B cell (primary cell): ENCODE measurements at regions not wholly inside any gene's neighbourhood (a gene's known extent, or its start where the extent isn't known, plus 50 kb on each side); places are given as distances from the start of the nearest gene placed in this dataset.

Source experiments
- ATAC-seq: fragments of 200-7000 bp; cut with Tn5 transposase; one replicate; pipeline ENCODE4 v1.10.0; 2021; ENCODE audit warnings: low read depth, mild to moderate bottlenecking, moderate number of reproducible peaks, moderate library complexity
- CTCF ChIA-PET: fragments of 350-600 bp; sonication (Branson Sonifier 250); formaldehyde crosslinking; loops from one replicate; lab custom pipeline; 2021; ENCODE audit warnings: antibody characterized with exemption, inconsistent platforms; lab: Charles Lee
- POLR2A ChIA-PET: fragments of 350-600 bp; sonication (Branson Sonifier 250); formaldehyde crosslinking; loops from one replicate; lab custom pipeline; 2021; ENCODE audit warnings: antibody characterized with exemption; lab: Charles Lee
- DNase-seq: peaks from one replicate; pipeline ENCODE4 v3.0.0; 2013
- H2AFZ ChIP-seq: 2 replicates; pipeline ENCODE4 v1.6.1; 2012; ENCODE audit warnings: mild to moderate bottlenecking, low read depth, low read length; ENCODE audit not compliant: insufficient read depth, poor library complexity, severe bottlenecking
- H3K27ac ChIP-seq, 2 donors: 1 replicate in 1 of 2; 2 replicates in 1 of 2; pipeline ENCODE4 v1.5.1; 2012 to 2013; ENCODE audit warnings: low read length in 2 of 2, mild to moderate bottlenecking in 2 of 2, moderate library complexity in 1 of 2
- H3K27me3 ChIP-seq, 4 experiments: fragments of 200-600 bp in 1 of 4; sonication (generic) in 1 of 4; replicated peaks in 1 of 4; 1 replicate in 2 of 4; 2 replicates in 2 of 4; pipeline versions ENCODE4 v1.6.1 to v1.7.0; 2013 to 2016; ENCODE audit warnings: low read length in 3 of 4, mild to moderate bottlenecking in 2 of 4, mixed read lengths in 1 of 4, moderate library complexity in 1 of 4; ENCODE audit not compliant: insufficient read depth in 4 of 4, control insufficient read depth in 3 of 4; ENCODE audit errors: control extremely low read depth in 1 of 4
- H3K36me3 ChIP-seq, 2 experiments: replicated peaks in 1 of 2; 1 replicate in 1 of 2; 2 replicates in 1 of 2; pipeline versions ENCODE4 v1.6.1 to v1.7.1; 2013; ENCODE audit warnings: low read length in 1 of 2; ENCODE audit not compliant: insufficient read depth in 2 of 2, control insufficient read depth in 1 of 2; ENCODE audit errors: control extremely low read depth in 1 of 2, extremely low read depth in 1 of 2
- H3K4me1 ChIP-seq, 2 donors: fragments of 200-600 bp in 1 of 2; sonication (generic) in 1 of 2; 1 replicate in 1 of 2; 2 replicates in 1 of 2; pipeline versions ENCODE4 v1.5.1 to v1.6.1; 2013 to 2017; ENCODE audit warnings: low read length in 2 of 2; ENCODE audit not compliant: control insufficient read depth in 2 of 2, insufficient read depth in 2 of 2
- H3K4me2 ChIP-seq: replicated peaks from 2 replicates; pipeline ENCODE3; 2012; ENCODE audit warnings: mild to moderate bottlenecking, low read depth, low read length; ENCODE audit not compliant: poor library complexity, severe bottlenecking
- H3K4me3 ChIP-seq, 5 experiments: fragments of 200-600 bp in 1 of 5; sonication (generic) in 1 of 5; 1 replicate in 3 of 5; 2 replicates in 2 of 5; pipeline versions ENCODE4 v1.5.1 to v1.7.0; 2011 to 2016; ENCODE audit warnings: low read length in 4 of 5, mild to moderate bottlenecking in 4 of 5, low read depth in 2 of 5, control low read depth in 1 of 5, moderate library complexity in 1 of 5; ENCODE audit not compliant: insufficient read depth in 1 of 5; ENCODE audit errors: control extremely low read depth in 1 of 5, extremely low read depth in 1 of 5
- H3K79me2 ChIP-seq: fragments of 200-600 bp; sonication (generic); one replicate; pipeline ENCODE4 v1.6.0; 2016; ENCODE audit warnings: low read length; ENCODE audit not compliant: control insufficient read depth, insufficient read depth
- H3K9ac ChIP-seq: fragments of 200-600 bp; sonication (generic); 2 replicates; pipeline ENCODE4 v1.6.1; 2017; ENCODE audit warnings: mild to moderate bottlenecking, low read length, moderate library complexity
- H3K9me3 ChIP-seq, 3 donors: one replicate each; pipeline versions ENCODE4 v1.6.1 to v1.7.1; 2013; ENCODE audit warnings: low read length in 2 of 3; ENCODE audit not compliant: control insufficient read depth in 2 of 3, insufficient read depth in 1 of 3; ENCODE audit errors: control extremely low read depth in 1 of 3
- H4K20me1 ChIP-seq: 2 replicates; pipeline ENCODE4 v1.6.0; 2012; ENCODE audit warnings: mild to moderate bottlenecking, low read length; ENCODE audit not compliant: insufficient read depth, control insufficient read depth, poor library complexity, severe bottlenecking
- H3K27ac Mint-ChIP-seq: one replicate; pipeline ENCODE4 v1.8.0; 2021; ENCODE audit warnings: mixed read lengths
- H3K27me3 Mint-ChIP-seq: one replicate; pipeline ENCODE4 v1.8.0; 2021; ENCODE audit warnings: mixed read lengths
- H3K4me1 Mint-ChIP-seq: one replicate; pipeline ENCODE4 v1.8.0; 2021; ENCODE audit warnings: mixed read lengths
- H3K4me3 Mint-ChIP-seq: one replicate; pipeline ENCODE4 v1.8.0; 2021; ENCODE audit warnings: mixed read lengths
- H3K9me3 Mint-ChIP-seq: one replicate; pipeline ENCODE4 v1.8.0; 2022; ENCODE audit warnings: mixed read lengths; ENCODE audit not compliant: insufficient read depth
- CTCF ChIP-seq: fragments of 200-600 bp; IDR thresholded peaks from one replicate; pipeline ENCODE4 v1.8.0; 2022; ENCODE audit warnings: antibody characterized with exemption, mild to moderate bottlenecking
- EZH2 ChIP-seq: IDR thresholded peaks from 2 replicates; pipeline ENCODE4 v1.6.1; 2012; ENCODE audit warnings: borderline replicate concordance, low read depth, mild to moderate bottlenecking, moderate library complexity, low read length; ENCODE audit not compliant: insufficient read depth, poor library complexity, severe bottlenecking
- WGBS: methylation state at CpG from one replicate; pipeline ENCODE4 v1.1.5; 2013; ENCODE audit warnings: missing lambda C conversion rate; ENCODE audit not compliant: insufficient coverage; 5-methylcytosine and 5-hydroxymethylcytosine counted together
- intact Hi-C: fragments of 100-400 bp; cut with micrococcal nuclease; formaldehyde crosslinking; loops from one replicate; pipeline ENCODE4 v1.10.0; 2022

GRCh38 chr10:29069941-29070340 lies 218.9 kb upstream of the LYZL1 start:
- H3K4me1 ChIP-seq, result no peaks in the 10 kb centered on the region
- DNase-seq (no peak), ATAC-seq (no peak)
- no peak overlapping the region for H3K4me3 Mint-ChIP-seq
- H3K4me3 ChIP-seq, result no peak overlapping the region
- H2AFZ ChIP-seq, result no peak overlapping the region
- ChIA-PET CTCF (no interaction called here), POLR2A (no interaction called here)
- H3K9me3 Mint-ChIP-seq, result no peaks in the 10 kb centered on the region
- no peaks in the 10 kb centered on the region for H3K27me3 Mint-ChIP-seq
- no peak for TF ChIP-seq EZH2
- no peak for TF ChIP-seq CTCF
- H3K27me3 ChIP-seq, result no peaks in the 10 kb centered on the region
- no peak overlapping the region for H3K9ac ChIP-seq
- H3K79me2 ChIP-seq, result no peaks in the 10 kb centered on the region
- 100% methylated on average over 1 of the region's 4 CpGs for WGBS
- no peaks in the 10 kb centered on the region for H3K9me3 ChIP-seq
- no peaks in the 10 kb centered on the region for H3K36me3 ChIP-seq
- no peaks in the 10 kb centered on the region for H4K20me1 ChIP-seq
- no peaks in the 10 kb centered on the region for H3K4me1 Mint-ChIP-seq
- intact Hi-C loops, result no loop called here
- H3K4me2 ChIP-seq, result no peak overlapping the region
- no peak overlapping the region for H3K27ac ChIP-seq
- no peak overlapping the region for H3K27ac Mint-ChIP-seq

GRCh38 chr10:29078919-29079318 lies 210.0 kb upstream of the LYZL1 start:
- H3K9me3 Mint-ChIP-seq, result no peaks in the 10 kb centered on the region

More at GRCh38 chr10:29078919-29079318, 210.0 kb upstream of the LYZL1 start:
- Histone ChIP-seq H3K9me3 (peaks cover 0 to 8% (median 0%) of the 10 kb centered on the region in 3 donors), H3K79me2 (no peaks in the 10 kb centered on the region), H2AFZ (no peak overlapping the region), H3K4me1 (no peaks in the 10 kb centered on the region), H3K27me3 (no peaks in the 10 kb centered on the region), H3K27ac (no peak overlapping the region), H4K20me1 (no peaks in the 10 kb centered on the region), H3K4me2 (no peak overlapping the region), H3K9ac (no peak overlapping the region), H3K36me3 (no peaks in the 10 kb centered on the region), H3K4me3 (no peak overlapping the region)
- ATAC-seq (no peak), DNase-seq (no peak)
- CTCF ChIA-PET, result no interaction called here
- Mint-ChIP-seq H3K4me1 (no peaks in the 10 kb centered on the region), H3K27me3 (peaks cover 3% of the 10 kb centered on the region), H3K4me3 (no peak overlapping the region), H3K27ac (no peak overlapping the region)
- no peak for TF ChIP-seq EZH2
- no peak for TF ChIP-seq CTCF
- POLR2A ChIA-PET, result no interaction called here
- intact Hi-C loops, result no loop called here
- 80% methylated on average over 1 of the region's 4 CpGs for WGBS
